ENCODE measurements at regions not wholly inside any gene's neighbourhood (a gene's known extent, or its start where the extent isn't known, plus 50 kb on each side); places are given as distances from the start of the nearest gene placed in this dataset.
A peak's percentile ranks its signal among the peaks of the same experiment; 100 is the strongest.
"Not testable (repeated sequence)": the region's sequence is repeated elsewhere in the genome, so short reads cannot be mapped to it uniquely, and the experiment has no call there.

DNA sequence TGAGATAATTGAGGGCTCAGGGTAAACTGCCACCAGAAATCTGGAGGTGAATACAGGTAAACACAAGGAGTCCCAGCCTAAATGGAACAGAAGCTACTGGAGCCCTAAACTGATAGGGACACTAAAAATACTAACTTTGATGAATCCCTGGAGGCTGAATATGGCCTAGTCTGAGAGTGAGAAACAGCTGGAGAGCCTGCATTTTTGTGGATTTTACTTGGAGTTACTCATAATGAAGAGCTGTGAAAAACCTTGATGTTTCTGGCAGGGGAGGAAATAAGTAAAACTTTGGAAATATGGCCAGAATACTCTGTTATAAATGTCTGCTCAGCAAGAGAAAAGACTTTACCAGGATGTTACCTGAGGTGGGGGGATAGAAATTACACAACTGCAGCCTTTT, 164.4 kb downstream of the LIPI start:
- Histone ChIP-seq H3K4me1 (ENCODE audit: control extremely low read depth in 1 of 4, control insufficient read depth in 4 of 4, insufficient read depth in 4 of 4, low read length in 3 of 4) (no peaks in the 10 kb centered on the region), H3K36me3 (ENCODE audit: control insufficient read depth in 4 of 4, insufficient read depth in 4 of 4, low read length in 3 of 4) (no peaks in the 10 kb centered on the region), H3K9me3 (ENCODE audit: control extremely low read depth in 1 of 5, control insufficient read depth in 4 of 5, insufficient read depth in 2 of 5, low read depth in 1 of 5, low read length in 4 of 5) (no peaks in the 10 kb centered on the region), H3K4me3 (ENCODE audit: control insufficient read depth in 1 of 7, extremely low read depth in 1 of 7, insufficient read depth in 4 of 7, low read depth in 2 of 7, low read length in 6 of 7) (no peak overlapping the region), H3K27me3 (replicated peaks in 2 of 5; ENCODE audit: control insufficient read depth in 4 of 5, insufficient read depth in 5 of 5, low read length in 4 of 5) (no peaks in the 10 kb centered on the region), H3K27ac (ENCODE audit: insufficient read depth in 1 of 2, low read depth in 1 of 2, low read length in 2 of 2, poor library complexity in 1 of 2, severe bottlenecking in 2 of 2) (no peak overlapping the region)
- CTCF ChIA-PET: no interaction called here
- DNase-seq: no peak
- POLR2A ChIA-PET: no interaction called here

DNA sequence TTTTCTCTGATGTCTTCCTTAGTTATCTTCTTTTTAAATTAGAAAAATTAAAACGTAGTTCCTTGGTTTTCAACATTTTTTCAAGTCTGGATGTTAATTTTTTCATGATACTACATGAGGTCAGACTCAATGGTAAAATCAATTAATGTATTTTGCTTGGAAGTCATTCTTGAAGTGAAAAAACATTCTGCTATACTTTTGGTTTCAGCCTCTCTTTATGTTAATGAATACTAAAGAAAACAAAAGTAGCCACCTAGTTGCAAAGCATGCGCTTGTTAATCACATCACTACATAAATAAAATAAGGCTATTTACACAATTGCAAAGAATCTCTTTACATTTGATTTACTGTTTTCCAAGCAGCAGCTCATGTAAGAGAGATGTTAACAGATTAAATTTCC, 170.4 kb downstream of the LIPI start:
- Histone ChIP-seq H3K4me1 (ENCODE audit: control extremely low read depth in 1 of 4, control insufficient read depth in 4 of 4, insufficient read depth in 4 of 4, low read length in 3 of 4) (no peaks in the 10 kb centered on the region), H3K4me3 (ENCODE audit: control insufficient read depth in 1 of 7, extremely low read depth in 1 of 7, insufficient read depth in 4 of 7, low read depth in 2 of 7, low read length in 6 of 7) (no peak overlapping the region), H3K36me3 (ENCODE audit: control insufficient read depth in 4 of 4, insufficient read depth in 4 of 4, low read length in 3 of 4) (no peaks in the 10 kb centered on the region), H3K27me3 (replicated peaks in 2 of 5; ENCODE audit: control insufficient read depth in 4 of 5, insufficient read depth in 5 of 5, low read length in 4 of 5) (no peaks in the 10 kb centered on the region), H3K9me3 (ENCODE audit: control extremely low read depth in 1 of 5, control insufficient read depth in 4 of 5, insufficient read depth in 2 of 5, low read depth in 1 of 5, low read length in 4 of 5) (no peaks in the 10 kb centered on the region), H3K27ac (ENCODE audit: insufficient read depth in 1 of 2, low read depth in 1 of 2, low read length in 2 of 2, poor library complexity in 1 of 2, severe bottlenecking in 2 of 2) (no peak overlapping the region)
- POLR2A ChIA-PET: no interaction called here
- CTCF ChIA-PET: no interaction called here
- no CpG with 5 or more reads among the region's 2 CpGs for WGBS (ENCODE audit: insufficient coverage)
- DNase-seq: no peak

DNA sequence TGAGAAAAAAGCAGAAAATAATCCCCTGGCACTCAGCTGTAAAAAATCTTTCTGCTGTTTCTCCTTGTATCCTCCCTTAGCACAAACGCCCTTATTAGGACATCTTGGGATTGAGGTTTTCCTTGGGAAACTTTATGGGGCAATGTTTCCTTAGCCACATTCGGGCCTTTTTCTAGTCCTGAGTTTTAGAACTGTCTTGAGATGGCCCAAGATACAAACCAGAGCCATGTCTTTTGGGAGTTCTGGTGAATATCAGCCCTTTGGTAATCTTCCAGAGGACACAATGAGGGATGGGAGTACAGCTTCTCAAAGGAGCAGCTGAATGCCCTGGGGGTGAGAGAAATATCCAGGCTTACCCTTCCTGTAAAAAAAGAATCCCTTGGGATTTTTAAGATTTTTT, 182.1 kb downstream of the LIPI start:
- H3K27me3 ChIP-seq (replicated peaks in 2 of 5; ENCODE audit: control insufficient read depth in 4 of 5, insufficient read depth in 5 of 5, low read length in 4 of 5); H3K36me3 ChIP-seq (ENCODE audit: control insufficient read depth in 4 of 4, insufficient read depth in 4 of 4, low read length in 3 of 4); H3K4me3 ChIP-seq (ENCODE audit: control insufficient read depth in 1 of 7, extremely low read depth in 1 of 7, insufficient read depth in 4 of 7, low read depth in 2 of 7, low read length in 6 of 7); POLR2A ChIA-PET; H3K9me3 ChIP-seq (ENCODE audit: control extremely low read depth in 1 of 5, control insufficient read depth in 4 of 5, insufficient read depth in 2 of 5, low read depth in 1 of 5, low read length in 4 of 5); H3K27ac ChIP-seq (ENCODE audit: insufficient read depth in 1 of 2, low read depth in 1 of 2, low read length in 2 of 2, poor library complexity in 1 of 2, severe bottlenecking in 2 of 2); H3K4me1 ChIP-seq (ENCODE audit: control extremely low read depth in 1 of 4, control insufficient read depth in 4 of 4, insufficient read depth in 4 of 4, low read length in 3 of 4); DNase-seq; CTCF ChIA-PET: not testable (repeated sequence)
- 100% methylated on average over 2 of the region's 2 CpGs for WGBS (ENCODE audit: insufficient coverage)

DNA sequence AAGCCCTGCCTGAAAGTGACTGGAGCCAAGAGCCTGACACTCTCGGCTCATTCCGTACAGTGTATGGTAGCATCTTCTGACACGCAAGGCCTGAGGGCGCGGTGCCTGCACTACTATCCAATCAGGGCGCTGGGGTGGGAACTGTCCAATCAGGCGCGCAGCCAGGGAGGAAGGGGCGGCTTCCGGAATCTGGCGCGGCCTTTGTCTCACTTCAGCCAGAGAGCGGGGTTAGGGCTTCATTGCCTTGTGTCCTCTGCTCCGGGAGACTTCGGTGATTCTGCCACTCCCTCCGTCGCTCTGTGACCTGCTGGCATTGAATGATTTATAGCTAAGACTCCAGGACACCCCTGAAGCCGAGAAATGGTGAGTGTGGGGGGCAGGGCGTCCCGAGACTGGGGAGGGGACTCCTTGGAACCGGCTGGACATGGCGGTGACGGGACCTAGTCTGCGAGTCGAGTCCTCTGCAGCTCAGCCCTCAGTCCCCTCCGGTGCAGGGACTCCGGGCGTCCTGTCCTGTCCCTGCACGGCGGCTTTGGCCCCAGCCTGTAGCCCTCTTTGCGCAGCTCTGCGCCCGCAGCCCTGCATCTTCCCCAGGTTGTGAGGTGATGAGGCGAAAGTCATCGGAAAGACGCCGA, 183.4 kb downstream of the LIPI start:
- H3K36me3 ChIP-seq (ENCODE audit: control insufficient read depth in 4 of 4, insufficient read depth in 4 of 4, low read length in 3 of 4); H3K27ac ChIP-seq (ENCODE audit: insufficient read depth in 1 of 2, low read depth in 1 of 2, low read length in 2 of 2, poor library complexity in 1 of 2, severe bottlenecking in 2 of 2); POLR2A ChIA-PET; H3K9me3 ChIP-seq (ENCODE audit: control extremely low read depth in 1 of 5, control insufficient read depth in 4 of 5, insufficient read depth in 2 of 5, low read depth in 1 of 5, low read length in 4 of 5); H3K27me3 ChIP-seq (replicated peaks in 2 of 5; ENCODE audit: control insufficient read depth in 4 of 5, insufficient read depth in 5 of 5, low read length in 4 of 5); CTCF ChIA-PET; H3K4me1 ChIP-seq (ENCODE audit: control extremely low read depth in 1 of 4, control insufficient read depth in 4 of 4, insufficient read depth in 4 of 4, low read length in 3 of 4): not testable (repeated sequence)
- H3K4me3 ChIP-seq (ENCODE audit: control insufficient read depth in 1 of 7, extremely low read depth in 1 of 7, insufficient read depth in 4 of 7, low read depth in 2 of 7, low read length in 6 of 7): peak overlapping the region; percentile 37 to 82 (median 67)
- 0% methylated on average over 20 of the region's 37 CpGs for WGBS (ENCODE audit: insufficient coverage)
- peak; percentile 75 to 94 (median 93) for DNase-seq

DNA sequence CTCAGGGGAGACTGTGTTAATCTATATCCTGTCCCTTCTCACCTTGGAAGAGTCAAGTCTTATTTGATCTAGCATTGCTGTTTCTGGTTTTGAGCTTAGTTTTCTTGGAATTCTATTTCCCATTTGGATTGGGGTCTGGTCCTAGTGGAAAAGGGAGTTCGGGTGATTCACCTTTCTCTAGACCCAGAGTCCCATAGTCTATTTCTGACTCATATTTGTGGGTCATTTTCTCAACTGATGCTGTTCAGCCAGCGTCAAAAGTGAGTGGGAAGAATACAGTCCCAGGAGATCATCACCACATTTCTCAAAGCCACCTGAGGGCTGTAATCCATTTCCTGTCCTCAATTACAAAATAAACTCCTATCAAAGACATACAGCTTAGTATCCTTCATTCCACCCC, 190.6 kb downstream of the LIPI start:
- POLR2A ChIA-PET; H3K36me3 ChIP-seq (ENCODE audit: control insufficient read depth in 4 of 4, insufficient read depth in 4 of 4, low read length in 3 of 4): not testable (repeated sequence)
- 83% methylated on average over 1 of the region's 2 CpGs for WGBS (ENCODE audit: insufficient coverage)

DNA sequence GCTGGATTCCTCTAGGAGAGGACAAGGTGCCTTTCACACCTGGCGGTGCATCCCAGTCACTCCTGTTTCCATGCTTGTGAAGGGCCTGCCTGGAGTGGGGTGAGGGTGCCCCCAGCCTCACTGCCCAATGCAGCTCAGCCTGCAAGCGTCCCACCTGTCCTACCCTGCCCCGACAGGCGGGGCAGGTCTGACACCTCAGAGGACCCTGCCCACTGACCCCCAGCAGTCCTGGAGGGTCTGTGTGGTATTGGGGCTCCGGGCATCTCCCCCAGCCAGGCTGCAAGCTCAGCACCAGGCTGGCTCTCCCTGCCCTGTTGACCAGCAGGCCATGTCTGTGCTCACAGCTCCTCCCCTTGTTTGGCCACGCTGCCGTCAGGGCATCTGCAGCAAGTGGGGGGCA, 194.9 kb downstream of the LIPI start:
- H3K9me3 ChIP-seq (ENCODE audit: control extremely low read depth in 1 of 5, control insufficient read depth in 4 of 5, insufficient read depth in 2 of 5, low read depth in 1 of 5, low read length in 4 of 5); H3K27ac ChIP-seq (ENCODE audit: insufficient read depth in 1 of 2, low read depth in 1 of 2, low read length in 2 of 2, poor library complexity in 1 of 2, severe bottlenecking in 2 of 2); POLR2A ChIA-PET; H3K4me3 ChIP-seq (ENCODE audit: control insufficient read depth in 1 of 7, extremely low read depth in 1 of 7, insufficient read depth in 4 of 7, low read depth in 2 of 7, low read length in 6 of 7); H3K4me1 ChIP-seq (ENCODE audit: control extremely low read depth in 1 of 4, control insufficient read depth in 4 of 4, insufficient read depth in 4 of 4, low read length in 3 of 4); H3K27me3 ChIP-seq (replicated peaks in 2 of 5; ENCODE audit: control insufficient read depth in 4 of 5, insufficient read depth in 5 of 5, low read length in 4 of 5); H3K36me3 ChIP-seq (ENCODE audit: control insufficient read depth in 4 of 4, insufficient read depth in 4 of 4, low read length in 3 of 4); CTCF ChIA-PET; DNase-seq: not testable (repeated sequence)
- 100% methylated on average over 3 of the region's 7 CpGs for WGBS (ENCODE audit: insufficient coverage)

More for the DNA sequence above, 190.6 kb downstream of the LIPI start:
- H3K4me1 ChIP-seq (ENCODE audit: control extremely low read depth in 1 of 4, control insufficient read depth in 4 of 4, insufficient read depth in 4 of 4, low read length in 3 of 4); H3K9me3 ChIP-seq (ENCODE audit: control extremely low read depth in 1 of 5, control insufficient read depth in 4 of 5, insufficient read depth in 2 of 5, low read depth in 1 of 5, low read length in 4 of 5); H3K27ac ChIP-seq (ENCODE audit: insufficient read depth in 1 of 2, low read depth in 1 of 2, low read length in 2 of 2, poor library complexity in 1 of 2, severe bottlenecking in 2 of 2); H3K27me3 ChIP-seq (replicated peaks in 2 of 5; ENCODE audit: control insufficient read depth in 4 of 5, insufficient read depth in 5 of 5, low read length in 4 of 5); H3K4me3 ChIP-seq (ENCODE audit: control insufficient read depth in 1 of 7, extremely low read depth in 1 of 7, insufficient read depth in 4 of 7, low read depth in 2 of 7, low read length in 6 of 7); DNase-seq; CTCF ChIA-PET: not testable (repeated sequence)

DNA sequence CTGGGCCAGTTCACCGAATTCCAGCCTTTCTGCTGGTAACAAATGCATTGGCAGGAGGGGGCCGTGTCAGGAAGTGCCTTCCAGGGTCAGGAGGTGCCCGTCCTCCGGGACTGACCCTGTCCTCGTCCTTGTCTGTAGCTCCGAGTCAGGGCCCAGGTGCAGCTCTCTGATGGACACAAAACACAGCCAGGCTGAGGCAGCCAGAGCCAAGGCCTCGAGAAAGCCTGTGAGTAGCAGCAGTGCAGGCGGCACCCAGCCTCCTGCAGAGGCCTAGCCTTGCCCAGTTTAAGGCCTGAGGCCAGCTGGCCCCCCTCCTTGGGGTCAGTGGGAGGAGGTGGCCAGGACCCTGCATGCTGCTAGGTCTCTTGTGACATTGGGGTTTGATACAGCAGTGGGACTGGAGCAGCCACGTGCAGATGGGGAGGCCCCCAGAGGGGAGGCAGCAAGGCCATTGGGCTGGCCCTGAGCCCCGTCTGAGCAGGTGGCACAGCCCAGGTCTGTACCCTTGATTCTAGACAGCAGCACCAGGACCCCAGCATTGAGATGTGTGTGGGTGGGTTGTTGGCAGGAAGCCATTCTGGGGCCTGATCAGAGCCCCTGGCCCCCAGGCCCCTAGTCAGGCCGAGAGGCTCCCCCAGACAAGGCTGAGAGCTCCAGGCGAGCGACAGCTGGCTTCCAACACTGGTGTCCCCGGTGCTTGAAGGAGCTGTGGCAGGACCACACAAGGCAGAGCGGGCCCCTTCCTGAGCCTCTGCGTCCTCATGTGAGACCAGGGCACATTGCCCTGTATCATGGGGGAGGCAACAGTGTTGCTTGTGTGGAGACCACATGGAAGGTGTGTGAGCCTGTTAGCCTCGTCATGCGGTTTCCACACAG, 196.9 kb downstream of the LIPI start:
- DNase-seq; POLR2A ChIA-PET; H3K36me3 ChIP-seq (ENCODE audit: control insufficient read depth in 4 of 4, insufficient read depth in 4 of 4, low read length in 3 of 4); CTCF ChIA-PET; H3K4me1 ChIP-seq (ENCODE audit: control extremely low read depth in 1 of 4, control insufficient read depth in 4 of 4, insufficient read depth in 4 of 4, low read length in 3 of 4); H3K27me3 ChIP-seq (replicated peaks in 2 of 5; ENCODE audit: control insufficient read depth in 4 of 5, insufficient read depth in 5 of 5, low read length in 4 of 5); H3K4me3 ChIP-seq (ENCODE audit: control insufficient read depth in 1 of 7, extremely low read depth in 1 of 7, insufficient read depth in 4 of 7, low read depth in 2 of 7, low read length in 6 of 7); H3K27ac ChIP-seq (ENCODE audit: insufficient read depth in 1 of 2, low read depth in 1 of 2, low read length in 2 of 2, poor library complexity in 1 of 2, severe bottlenecking in 2 of 2); H3K9me3 ChIP-seq (ENCODE audit: control extremely low read depth in 1 of 5, control insufficient read depth in 4 of 5, insufficient read depth in 2 of 5, low read depth in 1 of 5, low read length in 4 of 5): not testable (repeated sequence)
- 97% methylated on average over 7 of the region's 18 CpGs for WGBS (ENCODE audit: insufficient coverage)

All from common myeloid progenitor, CD34-positive (primary cell).